NCI-H187 treated with DMSO at 0.1 percent for 48 hours (cell line): ENCODE measurements at regions not wholly inside any gene's neighbourhood (a gene's known extent, or its start where the extent isn't known, plus 50 kb on each side); places are given as distances from the start of the nearest gene placed in this dataset.
A peak's percentile ranks its signal among the peaks of the same experiment; 100 is the strongest.

Source experiments
- DNase-seq: peaks from one replicate; lab custom pipeline; 2025; lab: John Stamatoyannopoulos, UW

DNA sequence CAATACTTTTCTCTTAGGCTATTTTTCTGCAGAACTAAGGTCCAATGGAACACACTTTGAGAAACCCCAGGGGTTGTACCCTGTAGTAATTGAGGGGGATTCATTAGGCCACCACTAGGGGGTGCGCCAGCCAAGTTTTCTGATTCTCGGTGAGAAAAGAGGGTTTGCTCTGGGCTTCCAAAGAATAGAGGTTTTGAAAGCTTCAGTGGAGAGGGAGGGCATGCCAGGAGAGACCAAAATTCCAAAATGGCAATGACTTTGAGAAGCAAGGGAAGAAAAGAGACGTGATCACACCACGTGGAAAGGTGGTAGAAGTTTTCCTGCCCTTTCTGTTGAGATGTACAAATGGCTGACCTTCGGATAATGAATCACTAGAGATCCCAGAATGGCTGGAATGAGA lies 323.3 kb downstream of the RPS6KC1 start:
- DNase-seq, result no peak

DNA sequence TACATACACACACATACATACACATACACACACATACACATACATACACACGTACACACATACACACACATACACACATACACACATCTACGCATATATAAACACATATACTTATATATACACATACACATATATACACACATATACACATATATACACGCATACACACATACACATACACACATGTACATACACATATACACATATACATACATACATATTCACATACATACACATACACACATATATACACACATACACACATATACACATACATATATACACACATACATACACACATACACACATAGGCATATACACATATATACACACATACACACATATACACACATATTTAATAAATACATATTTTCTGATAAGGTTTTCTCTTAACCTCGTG lies 324.0 kb downstream of the RPS6KC1 start:
- no peak for DNase-seq

DNA sequence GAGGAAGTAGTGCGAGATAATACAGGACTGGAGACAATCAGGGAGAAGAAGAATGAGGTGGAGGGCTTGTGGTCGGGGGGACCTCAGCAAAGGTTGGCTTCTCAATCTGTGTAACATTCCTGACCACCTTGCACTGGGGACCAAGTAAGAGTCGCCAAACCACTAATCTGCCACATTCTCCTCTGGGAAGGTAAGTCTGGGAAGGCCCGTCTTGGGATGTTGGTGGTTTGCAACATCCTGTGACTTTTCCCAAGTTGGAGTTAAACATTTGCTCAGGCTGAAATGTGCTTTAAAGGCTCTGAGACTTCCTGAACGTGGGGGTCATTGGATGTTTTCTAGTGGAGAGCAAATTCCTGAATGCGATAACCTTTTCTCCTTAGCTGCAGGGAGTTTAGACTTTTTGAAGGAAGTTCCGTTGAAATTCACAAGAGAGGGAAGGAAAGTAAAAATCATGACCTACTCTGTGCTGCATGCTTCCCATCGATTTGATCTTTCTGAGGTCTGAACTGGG lies 325.9 kb downstream of the RPS6KC1 start:
- DNase-seq, result no peak

DNA sequence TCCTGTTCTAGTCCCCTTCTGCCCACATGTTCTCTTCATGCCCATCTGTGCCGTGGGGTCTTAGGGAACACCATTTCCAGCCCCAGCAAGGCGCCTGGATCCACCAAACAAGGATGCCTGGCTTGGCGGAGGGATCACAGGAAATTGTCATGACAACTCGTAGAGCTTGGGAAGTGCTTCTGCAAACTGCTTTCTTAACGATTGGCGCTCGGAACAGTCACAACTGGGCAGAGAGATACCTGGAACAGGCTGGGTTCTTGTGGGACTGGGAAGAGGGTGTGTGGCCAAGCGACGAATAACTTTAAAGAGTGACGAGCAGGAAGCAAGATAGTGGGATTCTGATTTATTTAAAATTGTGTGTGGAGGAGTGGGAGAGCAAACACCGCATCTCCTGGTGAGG lies 329.8 kb downstream of the RPS6KC1 start:
- no peak for DNase-seq

DNA sequence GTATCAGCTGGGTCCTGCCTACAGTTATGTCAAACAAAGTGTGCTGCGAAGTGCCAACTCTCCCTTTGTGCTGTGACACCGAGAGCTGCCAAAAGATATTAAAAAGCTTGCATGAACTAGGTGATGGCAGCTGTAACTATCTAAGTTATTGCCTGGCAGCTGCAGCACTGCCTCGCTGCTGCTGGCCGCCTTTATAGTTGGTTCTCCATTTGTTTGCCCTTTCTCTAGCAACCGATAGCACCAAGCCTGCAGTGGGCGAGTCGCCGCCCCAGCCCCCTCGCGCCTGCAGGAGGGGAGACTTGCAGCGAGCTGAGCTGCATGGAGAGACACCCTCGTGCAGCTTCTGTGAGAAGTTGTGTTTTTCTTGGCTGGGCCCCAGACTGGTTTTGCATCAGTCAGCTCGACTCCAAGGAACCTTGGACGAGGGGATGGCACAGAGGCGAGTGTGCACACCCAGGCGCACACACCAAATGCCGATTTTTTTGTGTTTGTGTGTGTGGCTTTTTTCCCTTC lies 330.6 kb downstream of the RPS6KC1 start:
- no peak for DNase-seq

DNA sequence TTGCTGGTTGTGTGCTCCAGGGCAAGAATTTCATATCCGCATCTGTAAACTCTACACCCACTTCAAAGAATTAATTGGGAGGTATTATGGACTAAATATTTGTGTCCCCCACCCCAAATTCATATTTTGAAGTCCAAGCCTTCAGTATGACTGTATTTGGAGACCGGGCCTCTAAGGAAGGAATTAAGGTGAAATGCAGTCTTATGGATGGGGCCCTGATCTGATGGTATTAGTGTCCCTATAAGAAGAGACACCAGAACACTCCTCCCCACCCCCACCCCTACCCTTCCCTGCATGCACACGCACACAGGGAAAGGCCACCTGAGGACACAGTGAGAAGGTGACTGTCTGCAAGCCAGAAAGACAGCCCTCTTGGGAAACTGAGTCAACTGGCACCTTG lies 332.4 kb downstream of the RPS6KC1 start:
- no peak for DNase-seq

DNA sequence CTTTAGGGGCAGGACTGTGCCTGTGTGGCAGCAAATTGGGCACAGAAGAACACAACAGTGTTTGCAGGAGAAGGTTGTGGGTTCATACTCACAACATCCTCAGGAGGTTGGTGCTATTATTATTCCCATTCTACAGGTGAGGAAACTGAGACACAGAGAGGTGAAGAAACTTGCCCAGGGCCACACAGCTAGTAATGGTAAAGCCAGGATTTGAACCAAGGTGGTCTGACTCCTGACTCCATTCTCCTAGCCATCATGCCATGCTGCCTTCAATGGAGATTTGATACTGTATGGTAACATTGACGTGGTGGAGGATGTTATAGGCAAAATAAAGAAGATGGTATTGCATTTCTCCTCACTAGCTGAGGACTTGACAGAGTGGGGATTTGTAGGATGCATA lies 334.2 kb downstream of the RPS6KC1 start:
- no peak for DNase-seq

DNA sequence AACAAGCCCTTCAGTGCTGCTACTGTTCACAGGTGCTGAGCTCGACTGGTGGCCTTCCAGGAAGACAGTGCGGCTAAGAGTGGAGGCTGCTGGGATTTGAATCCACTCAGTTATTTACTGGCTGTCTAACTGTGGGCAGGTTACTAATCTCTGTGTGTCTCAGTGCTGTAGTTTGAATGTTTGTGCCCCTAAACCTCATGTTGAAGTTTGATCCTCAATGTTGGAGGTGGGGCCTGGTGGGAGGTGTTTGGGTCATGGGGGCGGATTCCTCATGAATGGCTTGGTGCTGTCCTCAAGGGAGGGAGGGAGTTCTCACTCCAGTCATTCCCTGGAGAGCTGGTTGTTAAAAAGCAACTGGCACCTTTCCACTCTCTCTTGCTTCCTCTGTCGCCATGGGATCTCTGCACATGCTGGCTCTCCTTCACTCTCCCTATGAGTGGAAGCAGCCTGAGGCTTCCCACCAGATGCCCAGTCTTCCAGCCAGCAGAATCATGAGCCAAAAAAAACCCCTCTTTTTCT lies 334.8 kb downstream of the RPS6KC1 start:
- DNase-seq, result no peak

DNA sequence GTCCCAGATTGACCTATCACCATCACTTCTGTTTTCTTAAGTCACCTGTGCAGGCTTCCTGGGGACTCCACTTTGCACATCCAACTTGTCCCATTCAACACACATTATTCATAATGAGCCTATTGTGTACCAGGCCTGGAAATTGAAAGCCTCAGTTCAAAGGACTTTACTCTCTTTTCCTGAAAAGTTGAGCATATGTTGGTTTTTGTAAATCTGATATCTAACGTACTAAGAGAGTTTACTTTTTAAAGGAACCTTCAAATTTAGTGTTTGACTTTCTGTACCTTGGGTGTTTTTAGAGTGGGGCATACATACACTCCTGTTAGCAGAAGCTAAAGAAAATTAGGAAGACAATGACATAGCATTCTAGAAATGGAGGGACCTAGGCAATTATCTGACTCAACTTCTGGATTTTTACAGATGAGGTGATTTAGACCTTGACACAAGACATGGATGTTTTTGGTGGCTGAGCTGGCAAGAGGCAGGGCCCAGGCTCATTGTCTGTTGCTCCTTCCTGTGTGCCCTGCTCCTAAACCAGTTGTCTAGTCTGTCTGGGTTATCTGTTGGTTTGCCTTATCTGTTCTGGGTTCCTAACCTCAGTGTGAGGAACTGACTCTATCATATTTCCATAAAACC lies 336.5 kb downstream of the RPS6KC1 start:
- no peak for DNase-seq

DNA sequence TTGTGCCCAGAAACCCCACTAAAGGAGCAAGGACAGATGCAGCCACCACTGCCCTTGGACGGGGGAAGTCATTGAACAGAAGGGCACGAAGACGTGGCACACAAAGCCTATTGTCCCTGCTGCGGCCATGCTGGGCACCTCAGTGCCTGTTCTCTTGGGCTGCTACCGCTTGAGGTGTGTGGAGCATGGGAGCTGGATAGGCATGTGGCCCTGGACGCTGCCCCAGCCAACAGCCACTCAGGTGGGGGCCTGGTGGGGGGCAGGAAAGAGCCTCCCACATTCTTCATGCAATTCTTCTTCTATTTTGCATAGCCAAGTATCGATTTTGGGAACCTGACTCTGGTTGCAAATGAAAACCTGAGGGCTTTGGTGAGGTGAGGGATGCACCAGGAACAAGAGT lies 337.2 kb downstream of the RPS6KC1 start:
- DNase-seq, result no peak

DNA sequence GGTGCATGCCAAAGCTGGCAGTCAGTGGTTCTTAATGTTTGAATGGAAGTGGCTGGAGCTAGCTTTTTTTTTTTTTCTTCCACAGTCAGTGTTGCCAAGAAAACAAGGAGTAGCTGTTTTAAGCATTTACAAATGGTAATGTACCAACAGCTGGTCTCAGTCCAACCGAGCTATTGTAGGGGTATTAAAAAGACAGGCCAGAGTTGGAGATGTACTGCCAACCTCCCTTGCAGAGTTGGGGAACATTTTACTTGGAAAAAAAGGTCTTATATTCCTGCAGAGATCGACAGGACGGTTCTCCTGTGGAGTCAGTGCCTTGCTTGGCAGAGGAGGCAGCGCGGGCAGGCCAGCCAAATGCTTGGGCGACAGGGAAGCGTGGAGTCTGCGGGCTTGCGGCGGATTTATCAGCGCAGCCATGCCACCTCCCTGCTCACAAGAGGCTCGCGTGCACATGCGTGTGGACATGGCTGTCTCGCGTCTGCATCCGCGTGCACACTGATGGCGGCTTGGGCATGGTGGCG lies 338.1 kb downstream of the RPS6KC1 start:
- DNase-seq, result no peak

DNA sequence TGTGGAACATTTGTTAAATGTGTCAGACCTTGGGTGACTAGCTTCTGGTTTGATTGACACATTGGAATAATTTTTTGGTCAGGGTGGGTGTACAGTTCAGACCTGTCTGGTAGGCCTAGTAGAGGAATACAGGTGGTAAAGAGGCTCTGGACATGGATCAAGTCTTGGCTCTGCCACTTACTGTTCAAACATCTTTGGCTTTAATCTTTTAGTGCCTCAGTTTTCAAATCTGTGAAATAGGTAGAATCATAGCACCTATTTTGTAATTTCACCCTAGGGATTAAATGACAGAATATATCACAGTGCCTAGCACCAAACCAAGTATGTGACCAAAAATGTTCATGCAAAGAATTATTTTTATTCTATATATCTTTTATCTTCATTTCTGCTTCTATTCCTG lies 340.4 kb downstream of the RPS6KC1 start:
- no peak for DNase-seq

DNA sequence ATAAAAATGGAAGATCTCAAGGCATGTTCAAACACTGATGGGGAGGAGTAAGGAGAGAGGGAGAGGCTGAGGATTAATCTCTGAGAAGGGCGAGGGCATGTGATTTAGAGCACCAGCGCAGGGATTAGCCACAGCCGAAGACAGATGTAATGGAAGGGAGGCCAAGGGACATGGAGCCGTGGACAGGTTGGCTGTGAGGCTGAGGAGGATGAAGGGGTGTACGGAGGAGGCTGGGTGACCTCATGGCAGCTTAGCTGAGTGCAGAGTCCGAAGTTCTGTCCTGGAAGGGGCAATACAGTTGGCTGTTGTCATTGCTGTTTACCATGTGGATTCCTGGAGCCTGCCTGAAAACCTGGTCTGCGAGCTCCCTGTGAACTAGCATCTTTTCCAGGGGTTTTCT lies 342.8 kb downstream of the RPS6KC1 start:
- DNase-seq, result no peak

DNA sequence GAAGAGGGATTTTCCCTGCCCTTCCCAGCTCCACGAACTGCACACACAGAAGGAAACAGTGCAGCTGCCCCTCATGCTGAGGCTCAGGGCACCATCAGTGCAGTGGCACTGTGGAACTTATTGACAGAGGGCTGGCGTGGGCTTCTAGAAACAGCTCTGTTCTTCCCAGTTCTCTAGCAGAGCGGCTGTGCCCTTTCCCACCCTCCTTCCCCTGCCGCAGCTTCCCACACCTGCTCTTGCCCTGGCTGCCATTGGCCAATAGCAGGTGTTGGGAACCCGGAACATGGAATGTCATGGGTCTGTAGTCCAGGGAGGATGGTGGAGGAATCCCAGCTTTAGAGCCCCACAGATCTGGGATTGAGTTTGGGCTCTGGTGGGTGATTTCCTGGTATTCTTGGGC lies 343.8 kb downstream of the RPS6KC1 start:
- DNase-seq, result no peak

DNA sequence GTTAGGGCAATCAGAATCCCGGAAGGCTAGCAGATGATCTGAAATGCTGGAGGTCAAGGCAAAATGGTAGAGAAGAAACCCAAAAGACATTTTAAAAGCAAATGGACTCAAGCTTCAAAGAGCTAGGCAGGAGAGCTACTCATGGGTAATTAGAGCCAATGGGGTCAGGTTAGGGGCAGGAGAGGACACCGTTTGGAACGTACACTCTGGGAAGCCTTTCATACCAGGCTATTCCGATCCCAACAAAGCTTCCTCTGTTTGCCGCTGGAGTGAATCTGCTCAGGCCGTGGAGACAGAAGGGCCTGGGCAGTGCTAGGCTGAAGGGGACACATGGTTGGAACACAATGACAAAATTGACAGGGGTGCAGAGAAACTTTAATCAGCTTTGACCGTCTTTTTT lies 346.6 kb downstream of the RPS6KC1 start:
- DNase-seq, result no peak

DNA sequence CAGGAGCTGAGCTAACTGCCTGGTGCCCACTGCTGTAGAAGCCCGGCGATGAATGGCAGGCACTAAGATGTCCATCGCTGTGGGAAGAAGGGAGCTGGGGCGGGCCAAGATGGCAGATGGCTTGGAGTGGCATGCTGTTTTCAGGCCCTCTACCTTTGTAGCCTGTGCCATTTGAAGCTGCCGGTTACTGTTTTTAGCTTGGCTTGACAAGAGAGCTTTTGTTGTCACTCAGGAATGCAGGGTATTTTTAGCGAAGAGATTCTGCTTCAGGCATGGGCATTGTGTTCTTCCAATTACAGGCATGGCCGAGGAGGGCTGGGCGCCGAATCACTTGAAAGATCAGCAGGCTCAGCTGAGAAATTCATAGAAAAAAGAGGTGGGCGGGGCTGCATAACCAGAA lies 348.7 kb downstream of the RPS6KC1 start:
- DNase-seq, result peak; percentile 12

DNA sequence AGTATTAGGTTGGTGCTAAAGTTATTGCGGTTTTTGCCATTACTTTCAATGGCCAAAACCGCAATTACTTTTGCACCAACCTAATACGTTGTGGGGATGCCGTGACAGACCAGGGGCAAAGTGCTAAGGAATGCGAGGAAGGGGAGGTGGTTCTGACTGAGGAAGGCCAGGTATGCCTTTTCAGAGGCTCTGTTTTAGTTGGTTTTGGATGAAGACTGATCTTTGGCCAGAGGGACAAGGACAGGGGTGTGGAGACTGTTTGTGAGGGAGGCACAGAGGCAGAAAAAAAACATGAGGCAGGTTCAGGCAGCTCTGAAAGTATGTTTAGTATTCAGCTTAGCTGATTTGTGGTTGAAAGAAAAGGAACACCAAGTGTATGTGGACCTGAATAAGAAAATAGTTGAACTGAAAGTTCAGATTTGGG lies 358.2 kb downstream of the RPS6KC1 start:
- no peak for DNase-seq

DNA sequence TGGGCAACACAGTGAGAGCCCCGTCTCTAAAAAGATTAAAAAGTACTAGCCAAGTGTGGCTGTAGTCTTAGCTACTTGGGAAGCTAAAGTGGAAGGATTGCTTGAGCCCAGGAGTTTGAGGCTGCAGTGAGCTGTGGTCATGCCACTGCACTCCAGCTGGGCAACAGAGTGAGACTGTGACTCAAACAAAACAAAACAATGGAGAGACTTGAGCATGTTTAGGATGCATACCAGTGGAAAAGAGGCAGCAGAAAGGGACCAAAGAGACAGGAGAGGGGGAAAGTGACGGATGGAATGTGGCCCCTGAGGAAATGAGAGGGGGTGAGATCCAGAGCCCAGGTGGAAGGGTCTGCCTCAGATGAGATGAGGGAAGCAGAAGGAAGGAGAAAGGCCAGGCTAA lies 358.9 kb downstream of the RPS6KC1 start:
- no peak for DNase-seq

DNA sequence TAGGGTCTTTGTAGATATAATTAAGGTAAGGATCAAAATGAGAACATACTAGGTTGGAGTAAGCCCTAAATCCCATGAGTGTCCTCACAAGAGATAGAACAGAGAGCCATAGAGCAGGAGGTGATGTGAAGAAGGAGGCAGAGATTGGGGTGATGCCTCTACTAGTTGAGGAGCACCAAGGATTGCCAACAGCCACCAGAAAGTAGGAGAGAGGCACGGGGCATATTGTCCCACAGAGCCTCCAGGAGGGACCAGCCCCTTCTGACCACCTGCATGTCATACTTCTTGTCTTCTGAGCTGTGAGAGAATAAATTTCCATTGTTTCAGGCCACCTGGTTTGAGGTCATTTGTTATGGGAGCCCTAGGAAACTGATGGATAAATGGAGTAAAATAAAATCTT lies 363.3 kb downstream of the RPS6KC1 start:
- DNase-seq, result no peak

DNA sequence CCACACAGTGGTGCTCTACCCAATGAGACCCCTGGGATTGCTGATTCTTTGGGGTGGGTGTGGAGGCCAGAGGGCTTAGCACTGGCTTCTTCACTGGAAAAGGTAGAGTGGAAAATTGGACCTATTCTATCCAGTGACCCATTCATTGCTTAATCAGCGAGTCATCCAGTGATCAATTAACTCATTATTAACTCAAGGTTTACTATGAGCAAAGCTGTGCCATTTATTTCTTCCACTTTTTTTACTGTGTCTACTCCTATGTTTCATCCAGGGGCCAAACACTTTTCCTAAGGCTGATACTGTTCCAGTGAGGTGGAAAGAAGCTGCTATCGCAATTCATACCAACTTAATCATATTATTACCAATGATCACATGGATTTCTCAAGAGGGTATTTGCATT lies 363.9 kb downstream of the RPS6KC1 start:
- no peak for DNase-seq

DNA sequence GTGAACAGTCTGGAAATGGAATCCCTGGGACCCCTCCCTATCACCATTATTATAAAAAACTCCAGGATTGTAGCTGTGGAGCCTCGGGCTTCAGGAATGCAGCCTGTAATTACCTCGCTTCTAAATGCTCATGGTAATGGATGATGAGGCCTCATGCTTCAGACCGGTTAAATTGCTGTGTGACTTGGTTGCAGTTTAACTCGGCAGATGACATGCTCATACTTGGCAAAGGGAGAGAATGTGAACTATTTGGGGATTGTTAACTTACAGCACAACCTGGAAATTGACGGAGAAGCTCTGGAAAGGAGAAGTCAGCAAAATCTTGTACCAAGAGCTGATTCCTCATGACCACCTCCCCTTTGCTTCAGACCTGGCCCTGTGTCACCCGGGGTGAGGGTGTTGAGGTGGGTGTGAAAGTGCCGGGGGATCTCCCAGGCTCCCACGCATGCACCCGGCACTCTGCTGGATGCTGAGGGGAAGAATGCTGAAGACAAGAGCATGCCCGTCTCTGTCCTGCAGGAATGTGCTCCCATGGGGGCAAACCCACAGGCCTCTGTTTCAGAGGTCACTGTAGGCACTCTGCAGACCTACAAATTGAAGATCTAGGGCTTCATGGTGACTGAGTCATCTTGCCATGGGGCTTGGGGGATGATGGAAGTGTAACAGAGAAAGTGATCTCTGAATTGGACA lies 364.8 kb downstream of the RPS6KC1 start:
- no peak for DNase-seq

DNA sequence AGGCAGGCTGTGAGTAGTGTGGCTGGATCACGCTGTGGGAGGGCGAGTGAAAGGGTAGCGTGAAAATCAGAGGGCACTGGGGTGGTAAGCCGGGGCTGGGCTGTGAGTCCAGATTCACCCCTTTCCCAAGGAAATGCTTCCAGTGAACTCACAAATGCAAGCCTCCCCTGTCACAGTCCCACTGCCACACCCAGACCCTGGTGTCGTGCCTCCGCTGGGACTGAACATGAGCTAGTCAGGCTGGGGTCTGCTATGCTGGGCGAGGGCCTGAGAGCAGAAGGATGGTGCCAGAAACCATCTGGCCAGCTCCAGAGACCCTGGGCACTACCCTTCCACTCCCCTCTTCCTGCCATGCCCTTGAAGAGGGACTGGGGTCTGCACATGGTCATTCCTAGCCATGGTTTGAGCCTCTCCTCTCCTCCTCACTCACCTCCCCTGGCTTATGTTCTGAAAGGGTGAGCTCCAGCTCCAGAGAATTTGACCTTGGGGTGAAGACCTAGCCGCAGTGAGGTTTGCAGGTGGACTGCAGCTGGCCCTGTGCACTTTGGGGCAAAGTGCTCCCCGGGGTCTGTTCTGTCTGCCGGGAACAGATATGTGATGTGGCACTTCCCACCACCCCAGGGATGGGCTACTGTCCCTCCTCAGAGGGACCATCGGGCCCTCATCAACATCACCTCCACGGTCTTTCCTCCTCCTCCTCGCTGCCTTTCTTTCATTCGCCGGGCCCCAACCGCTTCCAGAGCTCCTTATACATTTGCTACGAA lies 365.6 kb downstream of the RPS6KC1 start:
- no peak for DNase-seq
